ENCODE measurements at regions not wholly inside any gene's neighbourhood (a gene's known extent, or its start where the extent isn't known, plus 50 kb on each side); places are given as distances from the start of the nearest gene placed in this dataset.

GRCh38 chr15:97691799-97692198 lies 268.7 kb upstream of the ARRDC4 start:
- DNase-seq (no peak), ATAC-seq (peak in 3 of 4 donors; percentile 8 to 10 (median 9))
- peaks cover 0 to 18% (median 0%) of the 10 kb centered on the region in 12 donors for H3K4me1 ChIP-seq
- intact Hi-C loops (cut with DNase I) = loop anchor here in 2 of 10 donors (5.0 to 10.0 kb wide), 2 partner anchors 44 to 167 kb away; no protein-coding TSS in a partner anchor
- 57 to 74% (median 64%) methylated on average over 5 of the region's 5 CpGs for WGBS, 4 donors
- no peaks in the 10 kb centered on the region for H3K27me3 ChIP-seq
- peak overlapping the region in 8 of 12 donors; percentile 37 to 86 (median 72) for H3K27ac ChIP-seq
- TF ChIP-seq CTCF (IDR thresholded peaks at IDR 0.05) (no peak), POLR2A (IDR thresholded peaks at IDR 0.05) (no peak)
- no peaks in the 10 kb centered on the region for H3K36me3 ChIP-seq
- H3K4me3 ChIP-seq = no peak overlapping the region
- H3K9me3 ChIP-seq = no peaks in the 10 kb centered on the region

- Histone ChIP-seq H3K9me3 (peaks cover 0 to 1% (median 0%) of the 10 kb centered on the region in 12 donors), H3K4me1 (peaks cover 0 to 18% (median 0%) of the 10 kb centered on the region in 12 donors), H3K27me3 (no peaks in the 10 kb centered on the region), H3K4me3 (peak overlapping the region in 1 of 12 donors; percentile 6), H3K36me3 (no peaks in the 10 kb centered on the region), H3K27ac (peak overlapping the region in 11 of 12 donors; percentile 15 to 86 (median 68))
- TF ChIP-seq POLR2A (IDR thresholded peaks at IDR 0.05) (no peak), CTCF (IDR thresholded peaks at IDR 0.05) (no peak)
- 52 to 58% (median 55%) methylated on average over 16 to 17 of the region's 17 CpGs for WGBS, 4 donors
- intact Hi-C loops (cut with DNase I) = loop anchor here in 2 of 10 donors (5.0 to 10.0 kb wide), 2 partner anchors 45 to 168 kb away; no protein-coding TSS in a partner anchor
- ATAC-seq (peak; percentile 94 to 99 (median 98)), DNase-seq (peak in 4 of 5 donors; percentile 40 to 69 (median 42))
Measured at GRCh38 chr15:97692301-97693015, 268.0 kb upstream of the ARRDC4 start.

- H3K27me3 ChIP-seq = no peaks in the 10 kb centered on the region
- no peak for DNase-seq
- H3K4me3 ChIP-seq = no peak overlapping the region
- TF ChIP-seq POLR2A (IDR thresholded peaks at IDR 0.05) (no peak), CTCF (IDR thresholded peaks at IDR 0.05) (no peak)
- intact Hi-C loops (cut with DNase I) = loop anchor here in 2 of 10 donors (5.0 to 10.0 kb wide), 2 partner anchors 47 to 170 kb away; no protein-coding TSS in a partner anchor
- no peaks in the 10 kb centered on the region for H3K36me3 ChIP-seq
- WGBS, 4 donors = 90 to 97% (median 94%) methylated on average over 7 of the region's 7 CpGs
- no peak overlapping the region for H3K27ac ChIP-seq
- no peak for ATAC-seq
- peaks cover 0 to 18% (median 0%) of the 10 kb centered on the region in 12 donors for H3K4me1 ChIP-seq
- H3K9me3 ChIP-seq = peaks cover 0 to 10% (median 0%) of the 10 kb centered on the region in 12 donors
Measured at GRCh38 chr15:97694456-97694855, 266.0 kb upstream of the ARRDC4 start.

GRCh38 chr15:97703400-97703799 lies 257.1 kb upstream of the ARRDC4 start:
- Histone ChIP-seq H3K4me3 (no peak overlapping the region), H3K27me3 (no peaks in the 10 kb centered on the region), H3K4me1 (no peaks in the 10 kb centered on the region), H3K27ac (no peak overlapping the region), H3K36me3 (no peaks in the 10 kb centered on the region), H3K9me3 (peaks cover 0 to 14% (median 0%) of the 10 kb centered on the region in 12 donors)
- no peak for TF ChIP-seq CTCF (IDR thresholded peaks at IDR 0.05)
- TF ChIP-seq POLR2A (IDR thresholded peaks at IDR 0.05) = no peak
- ATAC-seq (no peak), DNase-seq (no peak)
- intact Hi-C loops (cut with DNase I) = no loop called here
- WGBS, 4 donors = 85 to 90% (median 89%) methylated on average over 5 of the region's 5 CpGs

Measured in heart left ventricle (tissue), 16 donors.